IPS DF 4.7 (cell line): ENCODE measurements at regions not wholly inside any gene's neighbourhood (a gene's known extent, or its start where the extent isn't known, plus 50 kb on each side); places are given as distances from the start of the nearest gene placed in this dataset.
"Not testable (repeated sequence)": the region's sequence is repeated elsewhere in the genome, so short reads cannot be mapped to it uniquely, and the experiment has no call there.

Source experiments
- DNase-seq: peaks from one replicate; pipeline ENCODE4 v3.0.0-alpha.2; 2013; ENCODE audit warnings: low spot score; ENCODE audit errors: extremely low read depth

DNA sequence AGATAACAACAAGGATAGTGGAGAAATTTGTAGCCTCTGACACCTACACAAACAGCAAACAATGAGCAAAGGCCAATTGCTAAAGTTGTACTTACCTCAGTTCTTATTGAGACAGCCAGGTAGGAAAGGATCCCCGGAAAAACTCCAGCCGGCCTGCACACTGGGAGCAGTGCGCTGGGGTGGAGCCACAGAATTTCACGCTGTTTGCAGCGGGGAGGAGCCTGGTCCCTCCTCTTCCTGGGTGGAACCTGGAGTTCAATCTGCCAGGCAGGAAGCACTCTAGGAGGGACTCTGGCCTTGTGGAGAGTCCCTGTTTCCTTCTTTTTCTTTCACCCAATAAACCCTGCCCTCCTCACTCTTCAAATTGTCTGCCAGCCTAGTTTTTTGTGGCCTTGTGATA is 382.6 kb upstream of the TGIF2LX start:
- DNase-seq, result not testable (repeated sequence)

DNA sequence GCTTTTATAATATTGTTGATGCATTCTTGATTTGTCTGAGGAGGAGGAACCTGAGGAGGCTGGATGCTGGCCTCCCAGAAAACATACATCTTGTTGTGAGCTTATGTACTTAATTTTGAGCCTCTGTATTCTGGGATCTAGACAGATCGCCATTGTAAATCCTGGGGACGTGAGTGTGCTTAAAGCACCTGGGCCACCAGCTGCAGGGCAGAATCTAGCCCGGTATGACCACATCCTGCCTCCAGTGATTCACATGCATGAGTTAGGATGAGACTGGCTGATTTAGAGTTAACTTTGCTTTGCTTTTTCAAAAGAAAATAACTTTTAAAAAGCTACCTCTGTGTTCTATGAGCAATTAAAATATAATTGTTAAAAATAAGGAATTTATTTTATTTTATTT is 364.6 kb upstream of the TGIF2LX start:
- DNase-seq, result not testable (repeated sequence)

DNA sequence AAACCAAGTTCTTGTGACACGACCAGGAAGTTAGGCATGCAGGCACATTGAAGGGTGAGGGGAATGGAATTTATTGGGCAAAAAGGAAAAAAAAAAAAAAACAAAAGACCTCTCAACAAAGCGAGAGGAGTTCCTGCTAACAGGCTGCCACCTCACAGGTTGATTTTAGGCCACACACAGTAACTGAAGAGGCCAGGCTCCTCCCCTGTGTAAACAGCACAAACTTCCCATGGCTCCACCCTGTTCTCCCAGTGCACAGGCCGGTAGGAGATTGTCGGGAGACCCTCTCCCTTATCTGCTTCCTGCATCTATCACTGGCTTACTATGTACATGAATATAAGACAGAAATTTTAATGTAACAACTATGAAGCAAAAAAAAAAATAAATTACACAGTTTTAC is 359.6 kb upstream of the TGIF2LX start:
- DNase-seq, result not testable (repeated sequence)

DNA sequence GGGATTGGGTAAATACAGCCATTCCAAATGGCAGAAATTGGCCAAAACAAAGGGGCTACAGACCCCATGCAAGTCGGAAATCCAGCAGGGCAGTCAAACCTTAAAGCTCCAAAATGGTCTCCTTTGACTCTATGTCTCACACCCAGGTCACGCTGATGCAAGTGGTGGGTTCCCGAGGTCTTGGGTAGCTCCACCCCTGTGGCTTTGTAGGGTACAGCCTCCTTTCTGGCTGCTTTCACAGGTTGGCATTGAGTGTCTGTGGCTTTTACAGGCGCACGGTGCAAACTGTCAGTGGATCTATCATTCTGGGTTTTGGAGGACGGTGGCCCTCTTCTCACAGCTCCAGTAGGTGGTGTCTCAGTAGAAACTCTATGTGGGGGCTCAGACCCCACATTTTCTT is 358.6 kb upstream of the TGIF2LX start:
- DNase-seq, result not testable (repeated sequence)

DNA sequence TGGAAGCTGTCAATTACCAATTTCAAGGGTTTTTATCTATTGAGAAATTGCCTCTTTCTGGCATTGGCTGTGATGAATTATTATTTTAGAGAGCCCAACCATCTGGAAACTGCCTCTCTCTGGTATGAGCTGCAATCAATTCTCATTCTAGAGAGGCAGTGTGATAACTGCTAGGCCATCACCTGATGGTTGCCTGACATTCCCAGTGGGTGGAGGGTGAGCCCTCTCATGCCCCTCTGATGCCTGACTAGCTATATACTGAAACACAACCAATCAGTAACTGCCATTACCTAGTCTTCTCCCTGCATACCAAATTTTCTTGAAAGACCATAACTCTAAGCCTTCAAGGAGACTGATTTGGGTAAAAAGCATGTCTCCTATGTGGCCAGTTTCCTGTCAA is 353.9 kb upstream of the TGIF2LX start:
- DNase-seq, result not testable (repeated sequence)

DNA sequence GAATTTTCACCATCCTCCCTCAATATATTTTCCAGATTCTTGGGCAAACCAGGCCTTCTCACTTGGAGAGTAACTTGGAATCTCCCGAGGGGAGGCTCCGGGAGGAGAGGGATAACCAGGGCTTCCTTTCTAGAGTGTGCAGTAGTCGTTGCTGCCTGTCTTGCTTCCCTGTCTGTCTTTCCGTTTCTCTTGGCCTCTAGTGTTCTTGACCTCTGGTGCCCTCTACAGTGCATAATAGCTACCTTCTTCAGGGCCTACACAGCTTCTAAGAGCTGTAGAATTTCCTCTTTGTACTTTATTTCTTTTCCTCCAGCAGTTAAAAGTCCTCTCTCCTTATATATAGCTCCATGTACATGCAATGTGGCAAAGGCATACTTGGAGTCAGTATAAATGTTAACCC is 339.8 kb upstream of the TGIF2LX start:
- not testable (repeated sequence) for DNase-seq

DNA sequence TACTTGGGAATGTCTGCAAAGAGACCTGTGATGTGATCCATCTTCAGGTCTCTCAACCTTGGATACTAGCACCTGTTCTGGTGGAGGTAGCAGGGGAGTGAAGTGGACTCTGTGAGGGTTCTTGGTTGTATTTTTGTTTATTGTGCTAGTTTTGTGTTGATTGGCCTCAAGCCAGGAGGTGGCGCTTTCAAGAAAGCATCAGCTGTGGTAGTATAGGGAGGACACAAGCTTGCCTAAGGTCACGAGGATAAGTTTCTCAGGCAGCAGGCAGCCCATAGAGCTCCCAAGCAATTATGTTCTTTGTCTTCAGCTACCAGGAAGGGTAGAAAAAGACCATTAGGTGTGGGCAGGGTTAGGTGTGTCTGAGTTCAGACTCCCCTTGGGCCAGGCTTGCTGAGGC is 289.9 kb upstream of the TGIF2LX start:
- DNase-seq, result not testable (repeated sequence)

DNA sequence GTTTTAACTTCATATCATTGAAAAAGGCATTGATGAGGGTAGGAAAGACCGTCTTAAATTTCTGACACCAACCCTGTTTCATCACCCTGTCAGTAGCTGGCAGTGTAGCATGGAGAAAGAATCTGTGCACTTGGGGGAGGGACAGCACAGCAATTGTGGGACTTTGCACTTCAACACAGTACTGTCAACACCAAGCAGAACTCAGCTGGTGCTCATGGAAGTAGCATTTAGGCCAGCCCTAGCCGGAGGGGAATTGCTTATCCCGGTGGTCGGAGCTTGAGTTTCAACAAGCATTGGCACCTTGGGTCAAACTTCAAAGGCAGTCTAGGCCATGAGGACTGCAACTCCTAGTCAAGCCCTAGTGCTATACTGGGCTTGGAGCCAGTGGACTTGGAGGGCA is 285.8 kb upstream of the TGIF2LX start:
- DNase-seq, result not testable (repeated sequence)

DNA sequence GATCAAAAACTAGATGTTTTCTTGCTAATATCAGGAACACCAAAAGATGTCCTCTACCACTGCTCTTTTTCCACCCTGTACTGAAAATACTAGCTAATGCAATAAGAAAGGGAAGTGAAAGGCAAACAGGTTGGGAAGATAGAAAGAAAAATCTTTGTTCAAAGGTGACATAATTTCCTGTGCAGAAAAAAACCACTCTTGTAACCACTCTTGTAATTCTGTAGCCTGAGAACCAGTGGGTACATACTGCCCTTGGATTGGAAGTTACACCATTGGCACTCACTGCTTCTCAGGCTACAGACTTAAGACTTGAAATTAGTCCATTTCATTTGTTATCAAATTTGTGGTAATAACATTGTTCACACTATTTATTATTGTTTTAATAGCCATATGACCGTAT is 263.0 kb upstream of the TGIF2LX start:
- not testable (repeated sequence) for DNase-seq

DNA sequence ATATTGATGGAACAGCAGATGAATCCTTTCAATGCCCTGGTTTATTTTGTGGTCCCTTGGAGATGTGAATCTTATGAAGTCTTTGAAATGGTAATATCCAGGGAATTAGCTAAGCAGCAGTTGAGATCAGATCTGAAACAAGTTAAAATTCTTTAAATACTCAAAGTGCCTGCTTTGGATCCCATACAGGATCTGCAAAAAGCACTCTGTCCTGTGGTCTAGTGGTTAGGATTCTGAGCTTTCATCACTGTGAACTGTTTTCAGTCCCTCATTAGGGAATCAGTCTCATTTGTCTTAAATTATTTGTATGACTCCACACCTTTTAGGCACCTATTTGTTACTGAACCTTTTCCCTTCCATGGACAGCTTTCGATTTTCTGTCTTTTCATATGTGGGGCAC is 215.2 kb upstream of the TGIF2LX start:
- not testable (repeated sequence) for DNase-seq

DNA sequence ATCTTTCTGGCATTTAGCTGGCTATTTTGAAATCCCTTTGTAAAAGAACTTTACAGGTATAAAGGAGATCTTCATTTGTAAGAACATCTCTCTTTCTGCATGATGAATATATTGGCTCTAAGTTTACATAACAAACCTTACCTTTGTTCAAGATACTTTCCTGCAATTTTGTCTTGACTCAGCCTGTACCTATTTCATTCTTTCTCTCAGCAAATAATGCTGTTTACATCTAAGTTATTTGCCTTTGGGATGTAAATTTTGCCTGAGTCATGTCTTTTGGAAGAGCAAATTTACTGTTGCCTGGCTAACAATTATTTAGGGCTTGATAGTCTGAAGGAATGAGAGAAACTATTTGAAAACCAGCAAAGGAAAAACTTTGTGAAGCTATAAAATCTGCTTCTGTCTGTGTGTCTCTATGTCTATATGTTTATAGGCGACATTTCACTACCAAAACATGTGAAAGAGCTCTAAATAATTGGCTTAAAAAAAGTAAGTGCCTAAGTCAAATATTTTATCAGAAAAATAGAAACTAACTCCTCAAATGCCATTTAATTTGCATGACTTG is 214.3 kb upstream of the TGIF2LX start:
- not testable (repeated sequence) for DNase-seq

DNA sequence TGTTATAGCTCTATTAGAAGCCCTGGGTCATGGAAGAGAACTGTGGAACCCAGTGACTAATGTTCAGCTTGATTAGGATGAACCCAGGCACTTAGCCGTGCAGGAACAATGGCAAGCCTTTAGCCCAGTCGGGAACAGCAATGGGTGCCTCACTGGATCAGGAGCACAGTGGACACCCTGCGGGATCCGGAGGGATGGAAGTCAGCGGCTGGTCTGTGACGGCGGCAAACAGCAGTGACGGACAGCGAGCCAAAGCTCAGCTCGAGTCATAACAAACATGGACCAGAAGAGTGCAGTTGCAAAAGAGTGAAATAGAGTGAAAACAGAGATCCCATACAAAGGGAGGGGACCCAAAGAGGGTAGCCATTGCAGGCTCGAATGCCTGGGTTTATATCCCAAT is 187.3 kb upstream of the TGIF2LX start:
- not testable (repeated sequence) for DNase-seq

DNA sequence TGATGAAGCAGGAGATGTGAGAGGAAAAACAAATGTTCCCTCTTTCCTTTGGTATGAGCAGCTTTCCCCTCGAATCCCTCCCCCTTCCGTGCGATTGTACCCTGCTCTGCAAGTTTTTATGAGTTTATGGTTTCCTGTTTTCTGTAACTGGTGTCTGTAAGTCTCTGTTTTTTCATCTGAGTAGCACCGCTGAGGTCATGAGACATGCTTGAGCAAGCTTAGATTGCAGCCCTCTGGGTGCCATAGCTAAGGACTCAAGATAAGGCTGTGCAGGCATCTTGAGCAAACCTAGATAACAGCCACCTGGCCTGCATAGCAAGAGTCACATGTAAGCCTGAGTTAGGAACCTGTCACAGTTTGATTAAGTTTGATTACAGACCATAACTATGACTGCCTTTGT is 165.2 kb upstream of the TGIF2LX start:
- not testable (repeated sequence) for DNase-seq

DNA sequence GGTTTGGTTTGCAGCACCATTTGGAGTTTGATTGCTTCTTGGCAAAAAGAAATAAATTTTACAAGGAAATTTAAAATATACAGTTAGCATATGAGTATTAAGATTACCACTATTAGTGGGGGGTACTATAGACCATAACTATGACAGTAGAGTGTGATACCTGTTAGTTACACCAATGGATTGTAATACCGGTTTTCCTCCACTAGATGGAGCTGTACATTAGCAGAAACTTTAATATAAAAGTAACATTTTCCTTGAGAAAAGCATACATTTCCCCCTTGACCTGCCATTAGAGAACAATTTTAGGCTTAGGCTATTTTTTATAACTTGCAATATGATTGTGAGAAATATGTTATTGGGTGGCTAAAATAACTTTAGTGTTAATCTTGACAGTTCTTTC is 163.9 kb upstream of the TGIF2LX start:
- DNase-seq, result not testable (repeated sequence)

DNA sequence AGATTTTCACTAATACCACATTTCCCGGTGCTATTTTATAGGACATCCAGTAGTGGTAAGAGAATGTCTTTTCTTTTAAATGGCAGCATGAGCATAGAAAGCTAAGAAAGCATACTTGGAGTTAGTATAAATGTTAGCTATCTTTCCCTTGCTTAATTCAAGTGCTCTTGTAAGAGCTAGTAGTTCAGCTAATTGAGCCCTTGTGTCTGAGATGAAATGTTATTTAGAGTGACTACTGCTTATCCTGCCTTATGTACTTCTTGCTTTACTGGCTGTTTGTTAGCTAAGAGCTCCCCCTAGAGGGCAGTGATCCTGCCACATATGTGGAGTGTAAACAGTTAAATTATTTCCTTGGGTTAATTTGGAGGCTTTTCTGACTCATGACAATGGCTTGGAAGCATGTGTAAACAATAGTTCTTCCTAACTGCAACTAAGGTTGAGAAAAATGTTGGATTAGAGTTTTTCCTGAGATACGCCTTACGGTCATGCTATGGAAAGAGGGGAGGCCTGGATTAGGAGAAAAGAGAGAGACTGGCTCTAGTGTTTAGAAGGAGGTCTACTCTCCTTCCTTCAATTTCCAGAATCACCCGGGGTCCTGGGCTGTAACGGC is 162.5 kb upstream of the TGIF2LX start:
- DNase-seq, result not testable (repeated sequence)

DNA sequence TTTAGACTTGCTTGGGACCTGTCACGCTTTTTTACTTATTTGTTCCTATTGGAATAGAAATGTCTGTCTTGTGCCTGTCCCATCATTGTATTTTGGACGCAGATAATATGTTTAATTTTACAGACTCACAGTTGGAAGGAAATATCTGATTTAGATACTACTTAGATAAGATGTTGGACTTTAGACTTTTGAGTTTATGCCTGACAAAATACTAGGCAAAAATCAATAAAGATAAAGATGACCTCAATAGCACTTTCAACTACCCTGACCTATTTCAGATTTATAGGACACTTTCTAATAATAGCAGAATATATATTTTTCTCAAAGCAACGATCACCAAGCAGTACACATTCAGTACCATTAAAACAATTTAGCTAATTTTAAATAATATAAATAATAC is 150.1 kb upstream of the TGIF2LX start:
- DNase-seq, result not testable (repeated sequence)

DNA sequence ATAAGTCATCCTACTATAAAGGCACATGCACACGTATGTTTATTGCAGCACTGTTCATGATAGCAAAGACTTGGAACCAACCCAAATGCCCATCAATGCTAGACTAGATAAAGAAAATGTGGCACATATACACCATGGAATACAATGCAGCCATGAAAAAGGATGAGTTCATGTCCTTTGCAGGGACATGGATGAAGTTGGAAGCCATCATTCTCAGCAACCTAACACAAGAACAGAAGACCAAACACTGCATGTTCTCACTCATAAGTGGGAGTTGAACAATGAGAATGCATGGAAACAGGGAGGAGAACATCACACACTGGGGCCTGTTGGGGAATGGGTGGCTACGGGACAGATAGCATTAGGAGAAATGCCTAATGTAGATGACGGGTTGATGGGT is 110.3 kb upstream of the TGIF2LX start:
- DNase-seq, result not testable (repeated sequence)

DNA sequence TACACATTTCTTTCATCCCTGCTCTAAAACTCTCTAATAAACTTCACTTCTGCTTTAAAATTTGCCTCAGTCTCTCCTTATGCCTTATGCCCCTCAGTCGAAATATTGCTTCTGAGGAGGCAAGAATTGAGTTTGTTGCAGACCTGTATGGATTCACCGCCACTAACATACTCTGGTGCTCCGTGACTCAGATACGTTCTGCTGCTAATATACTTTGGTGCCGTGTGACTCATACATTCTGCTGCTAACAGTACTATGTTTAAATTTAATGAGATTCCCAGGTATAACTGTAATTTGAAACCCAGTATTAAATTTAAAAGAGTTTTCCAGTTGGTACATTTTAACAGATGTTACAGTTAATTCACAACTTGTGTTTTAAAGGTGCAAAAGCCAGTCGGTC is 82.0 kb upstream of the TGIF2LX start:
- DNase-seq, result not testable (repeated sequence)

DNA sequence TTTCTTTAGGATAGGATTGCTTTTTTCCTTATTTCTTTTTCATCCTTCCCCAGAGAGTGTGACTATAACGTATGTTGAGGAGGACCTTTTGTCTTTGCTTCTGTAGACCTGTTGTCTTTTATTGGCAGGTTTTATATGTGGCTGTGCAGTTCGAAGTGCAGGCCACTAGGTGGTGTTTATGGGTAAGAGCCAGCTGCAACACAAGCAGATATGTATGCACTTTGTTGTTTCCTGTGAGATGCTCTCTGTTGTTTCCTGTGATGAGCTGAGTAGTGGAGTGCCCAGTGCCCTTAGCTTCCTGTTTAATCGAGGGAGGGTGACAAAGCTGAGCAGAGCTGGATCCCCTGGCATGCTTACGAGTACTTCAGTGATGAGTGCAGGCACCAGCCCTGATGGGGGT is 50.0 kb upstream of the TGIF2LX start:
- DNase-seq, result peak; percentile 3
